Femur (tissue), 1 donor: ENCODE measurements at regions not wholly inside any gene's neighbourhood (a gene's known extent, or its start where the extent isn't known, plus 50 kb on each side); places are given as distances from the start of the nearest gene placed in this dataset.
"Not testable (repeated sequence)": the region's sequence is repeated elsewhere in the genome, so short reads cannot be mapped to it uniquely, and the experiment has no call there.

Experiments used
- DNase-seq: peaks from one replicate; pipeline ENCODE4 v3.0.0-alpha.2; 2017

GRCh38 chr2:198279026-198279425, 474.6 kb downstream of the PLCL1 start:
- DNase-seq: peak; percentile 38

GRCh38 chr2:198277181-198277580, 472.8 kb downstream of the PLCL1 start:
- no peak for DNase-seq

- DNase-seq: no peak
Measured at GRCh38 chr2:198273660-198274059, 469.3 kb downstream of the PLCL1 start.

- not testable (repeated sequence) for DNase-seq
Measured at GRCh38 chr2:198270157-198270556, 465.8 kb downstream of the PLCL1 start.

- DNase-seq: no peak
Measured at GRCh38 chr2:198268519-198268918, 464.1 kb downstream of the PLCL1 start.

GRCh38 chr2:198259496-198259895, 455.1 kb downstream of the PLCL1 start:
- no peak for DNase-seq

GRCh38 chr2:198254536-198255090, 450.2 kb downstream of the PLCL1 start:
- DNase-seq: no peak

GRCh38 chr2:198253995-198254394, 449.6 kb downstream of the PLCL1 start:
- no peak for DNase-seq

- no peak for DNase-seq
Measured at GRCh38 chr2:198252472-198252871, 448.1 kb downstream of the PLCL1 start.

- DNase-seq: no peak
Measured at GRCh38 chr2:198242093-198242492, 437.7 kb downstream of the PLCL1 start.

- DNase-seq: no peak
Measured at GRCh38 chr2:198238429-198238828, 434.0 kb downstream of the PLCL1 start.

- DNase-seq: no peak
Measured at GRCh38 chr2:198236338-198236737, 431.9 kb downstream of the PLCL1 start.

GRCh38 chr2:198232281-198232680, 427.9 kb downstream of the PLCL1 start:
- no peak for DNase-seq

GRCh38 chr2:198231562-198231961, 427.2 kb downstream of the PLCL1 start:
- DNase-seq: no peak

- DNase-seq: no peak
Measured at GRCh38 chr2:198220763-198221610, 416.6 kb downstream of the PLCL1 start.

GRCh38 chr2:198219292-198219691, 414.9 kb downstream of the PLCL1 start:
- DNase-seq: no peak

- DNase-seq: no peak
Measured at GRCh38 chr2:198214114-198214596, 409.8 kb downstream of the PLCL1 start.

- DNase-seq: no peak
Measured at GRCh38 chr2:198213253-198213652, 408.9 kb downstream of the PLCL1 start.

GRCh38 chr2:198211706-198212105, 407.3 kb downstream of the PLCL1 start:
- no peak for DNase-seq

- DNase-seq: no peak
Measured at GRCh38 chr2:198203336-198204069, 399.1 kb downstream of the PLCL1 start.
